H9 (cell line): ENCODE measurements at regions not wholly inside any gene's neighbourhood (a gene's known extent, or its start where the extent isn't known, plus 50 kb on each side); places are given as distances from the start of the nearest gene placed in this dataset.

Source experiments
- DNase-seq: peaks from one replicate; pipeline ENCODE4 v3.0.0-alpha.2; 2017
- H2AFZ ChIP-seq: one replicate; pipeline ENCODE4 v1.6.1; 2013; ENCODE audit warnings: mild to moderate bottlenecking, low read length, control low read depth, moderate library complexity
- H2AK5ac ChIP-seq: 2 replicates; pipeline ENCODE4 v1.6.1; 2013; ENCODE audit warnings: low read length, control low read depth, mixed read lengths; ENCODE audit not compliant: insufficient read length
- H2BK120ac ChIP-seq: one replicate; pipeline ENCODE4 v1.6.1; 2013; ENCODE audit warnings: low read depth, mild to moderate bottlenecking, low read length, control low read depth, inconsistent platforms; ENCODE audit not compliant: poor library complexity, severe bottlenecking
- H2BK12ac ChIP-seq: 2 replicates; pipeline ENCODE4 v1.6.1; 2013; ENCODE audit warnings: low read length, control low read depth, mixed read lengths, low read depth; ENCODE audit not compliant: insufficient read length
- H2BK15ac ChIP-seq: 2 replicates; pipeline ENCODE4 v1.6.1; 2013; ENCODE audit warnings: low read depth, low read length, control low read depth
- H2BK20ac ChIP-seq: one replicate; pipeline ENCODE4 v1.6.1; 2013; ENCODE audit warnings: low read depth, mild to moderate bottlenecking, low read length, control low read depth, inconsistent platforms; ENCODE audit not compliant: poor library complexity, severe bottlenecking
- H2BK5ac ChIP-seq: 2 replicates; pipeline ENCODE4 v1.6.1; 2013; ENCODE audit warnings: low read length, control low read depth, mixed read lengths; ENCODE audit not compliant: insufficient read length
- H3K14ac ChIP-seq: 2 replicates; pipeline ENCODE4 v1.6.1; 2013; ENCODE audit warnings: low read length, control low read depth; ENCODE audit not compliant: insufficient read depth
- H3K18ac ChIP-seq: 2 replicates; pipeline ENCODE4 v1.6.1; 2013; ENCODE audit warnings: low read depth, mild to moderate bottlenecking, mixed read lengths, low read length, control low read depth; ENCODE audit not compliant: insufficient read length
- H3K23ac ChIP-seq: 2 replicates; pipeline ENCODE4 v1.6.1; 2013; ENCODE audit warnings: low read length, control low read depth, mixed read lengths, low read depth; ENCODE audit not compliant: insufficient read length
- H3K23me2 ChIP-seq: 2 replicates; pipeline ENCODE4 v1.6.1; 2013; ENCODE audit warnings: low read depth, mild to moderate bottlenecking, mixed read lengths, low read length, control low read depth; ENCODE audit not compliant: insufficient read length, poor library complexity, severe bottlenecking
- H3K27ac ChIP-seq: 2 replicates; pipeline ENCODE4 v1.5.1; 2013; ENCODE audit warnings: low read length, control low read depth, mixed read lengths, low read depth; ENCODE audit not compliant: insufficient read length
- H3K27me3 ChIP-seq: 2 replicates; pipeline ENCODE4 v1.6.1; 2013; ENCODE audit warnings: low read length, control low read depth, inconsistent platforms; ENCODE audit not compliant: insufficient read depth
- H3K4ac ChIP-seq: 2 replicates; pipeline ENCODE4 v1.6.1; 2013; ENCODE audit warnings: low read depth, mild to moderate bottlenecking, control low read depth, inconsistent platforms, low read length, moderate library complexity
- H3K4me1 ChIP-seq: 2 replicates; pipeline ENCODE4 v1.6.1; 2013; ENCODE audit warnings: low read length, control low read depth, inconsistent platforms; ENCODE audit not compliant: insufficient read depth
- H3K4me2 ChIP-seq: 2 replicates; pipeline ENCODE4 v1.6.1; 2013; ENCODE audit warnings: low read length, control low read depth, mixed read lengths; ENCODE audit not compliant: insufficient read length, insufficient read depth
- H3K56ac ChIP-seq: 2 replicates; pipeline ENCODE4 v1.6.1; 2013; ENCODE audit warnings: low read depth, mild to moderate bottlenecking, mixed read lengths, low read length, control low read depth; ENCODE audit not compliant: insufficient read length
- H3K79me1 ChIP-seq: 2 replicates; pipeline ENCODE4 v1.6.1; 2013; ENCODE audit warnings: low read depth, mild to moderate bottlenecking, moderate library complexity, low read length, control low read depth, inconsistent platforms; ENCODE audit not compliant: insufficient read depth, poor library complexity, severe bottlenecking
- H3K79me2 ChIP-seq: 2 replicates; pipeline ENCODE4 v1.6.1; 2013; ENCODE audit warnings: low read length, control low read depth, inconsistent platforms; ENCODE audit not compliant: insufficient read depth
- H3K9ac ChIP-seq: 2 replicates; pipeline ENCODE4 v1.6.1; 2013; ENCODE audit warnings: low read length, control low read depth, mixed read lengths; ENCODE audit not compliant: insufficient read length; ENCODE audit errors: extremely low read depth
- H3K9me3 ChIP-seq: one replicate; pipeline ENCODE4 v1.6.1; 2013; ENCODE audit warnings: low read depth, low read length, inconsistent platforms; ENCODE audit not compliant: control insufficient read depth
- H3T11ph ChIP-seq: one replicate; pipeline ENCODE4 v1.6.1; 2013; ENCODE audit warnings: mild to moderate bottlenecking, low read length, control low read depth, inconsistent platforms
- H4K20me1 ChIP-seq: one replicate; pipeline ENCODE4 v1.6.1; 2013; ENCODE audit not compliant: control insufficient read depth, insufficient read length, insufficient read depth
- H4K5ac ChIP-seq: 2 replicates; pipeline ENCODE4 v1.6.1; 2013; ENCODE audit warnings: low read depth, mild to moderate bottlenecking, mixed read lengths, low read length, control low read depth; ENCODE audit not compliant: insufficient read length
- H4K8ac ChIP-seq: replicated peaks from 2 replicates; pipeline ENCODE4 v1.6.1; 2013; ENCODE audit warnings: low read length, control low read depth, mixed read lengths, low read depth; ENCODE audit not compliant: insufficient read length
- H4K91ac ChIP-seq: 2 replicates; pipeline ENCODE4 v1.6.1; 2013; ENCODE audit warnings: low read depth, mild to moderate bottlenecking, moderate library complexity, mixed read lengths, low read length, control low read depth; ENCODE audit not compliant: insufficient read length
- H3K27ac Mint-ChIP-seq, 3 experiments: 2 replicates in 2 of 3; 3 replicates in 1 of 3; pipeline ENCODE4 v1.8.0; 2020 to 2021; ENCODE audit warnings: mixed read lengths in 3 of 3, mild to moderate bottlenecking in 1 of 3, moderate library complexity in 1 of 3
- H3K27me3 Mint-ChIP-seq: 2 replicates; pipeline ENCODE4 v1.8.0; 2021; ENCODE audit warnings: low read depth, mild to moderate bottlenecking, moderate library complexity, mixed read lengths
- H3K36me3 Mint-ChIP-seq, 3 experiments: 2 replicates in 2 of 3; 3 replicates in 1 of 3; pipeline ENCODE4 v1.8.0; 2020 to 2021; ENCODE audit warnings: low read depth in 3 of 3, mixed read lengths in 3 of 3; ENCODE audit not compliant: insufficient read depth in 1 of 3
- H3K4me1 Mint-ChIP-seq, 2 experiments: 2 replicates each; pipeline ENCODE4 v1.8.0; 2020; ENCODE audit warnings: mixed read lengths in 2 of 2
- H3K4me3 Mint-ChIP-seq, 2 experiments: 2 replicates in 1 of 2; 3 replicates in 1 of 2; pipeline ENCODE4 v1.8.0; 2020 to 2021; ENCODE audit warnings: mild to moderate bottlenecking in 2 of 2, mixed read lengths in 2 of 2, moderate library complexity in 1 of 2
- H3K9me3 Mint-ChIP-seq, 2 experiments: 2 replicates in 1 of 2; 3 replicates in 1 of 2; pipeline ENCODE4 v1.8.0; 2020; ENCODE audit warnings: mild to moderate bottlenecking in 2 of 2, mixed read lengths in 2 of 2, moderate library complexity in 1 of 2
- CTCF ChIP-seq: fragments of 200-600 bp; sonication (generic); conservative IDR thresholded peaks from 3 replicates; pipeline ENCODE4 v1.8.0; 2021; ENCODE audit warnings: antibody characterized with exemption, mild to moderate bottlenecking
- WGBS: extraction: QIAGEN DNeasy Blood & Tissue Kit; methylation state at CpG from one replicate; pipeline ENCODE4 v1.1.7; 2013; ENCODE audit warnings: missing lambda C conversion rate, low lambda C conversion rate, mixed read lengths; ENCODE audit not compliant: insufficient read length; ENCODE audit errors: extremely low coverage; 5-methylcytosine and 5-hydroxymethylcytosine counted together

- no peak for TF ChIP-seq CTCF
- Histone ChIP-seq H3K4me2 (no peak overlapping the region), H3K9me3 (no peaks in the 10 kb centered on the region), H4K91ac (no peak overlapping the region), H3T11ph (no peak overlapping the region), H3K23me2 (no peaks in the 10 kb centered on the region), H3K79me1 (no peaks in the 10 kb centered on the region), H3K4ac (no peak overlapping the region), H2BK15ac (no peak overlapping the region), H3K23ac (no peak overlapping the region), H2AFZ (no peak overlapping the region), H2BK12ac (no peak overlapping the region), H4K20me1 (no peaks in the 10 kb centered on the region), H3K27ac (no peak overlapping the region), H3K79me2 (no peaks in the 10 kb centered on the region), H2AK5ac (no peak overlapping the region), H3K9ac (no peak overlapping the region), H2BK5ac (no peak overlapping the region), H4K8ac (no peak overlapping the region), H3K56ac (no peak overlapping the region), H2BK20ac (no peak overlapping the region), H3K14ac (no peak overlapping the region), H4K5ac (no peak overlapping the region), H3K4me1 (no peaks in the 10 kb centered on the region), H3K27me3 (no peaks in the 10 kb centered on the region), H2BK120ac (no peak overlapping the region), H3K18ac (no peak overlapping the region)
- DNase-seq: no peak
- no peak overlapping the region for H3K27ac Mint-ChIP-seq
- no peak overlapping the region for H3K4me3 Mint-ChIP-seq
- WGBS: no CpG with 5 or more reads among the region's 1 CpG
- peaks cover 39 to 52% of the 10 kb centered on the region in 2 experiments for H3K9me3 Mint-ChIP-seq
- H3K4me1 Mint-ChIP-seq: no peaks in the 10 kb centered on the region
- H3K36me3 Mint-ChIP-seq: peaks cover 13 to 42% (median 24%) of the 10 kb centered on the region in 3 experiments
- H3K27me3 Mint-ChIP-seq: no peaks in the 10 kb centered on the region
Measured at GRCh38 chr13:30085087-30085486, 222.3 kb downstream of the KATNAL1 start.
